OCI-LY7 (cell line): ENCODE measurements at regions not wholly inside any gene's neighbourhood (a gene's known extent, or its start where the extent isn't known, plus 50 kb on each side); places are given as distances from the start of the nearest gene placed in this dataset.

Experiments
- BruUV-seq: library from RNA; stranded (reverse); fragments of 400-500 nt; replicated peaks from 2 replicates; lab custom pipeline; 2021; lab: Mats Ljungman, UMichigan
- CTCF ChIA-PET: fragments of 300-600 bp; sonication (Branson Sonifier 250); formaldehyde crosslinking; loops from one replicate; lab custom pipeline; 2022; ENCODE audit warnings: antibody characterized with exemption; ENCODE audit not compliant: unreplicated experiment; lab: Charles Lee
- POLR2A ChIA-PET: fragments of 300-600 bp; sonication (Branson Sonifier 250); formaldehyde crosslinking; loops from one replicate; lab custom pipeline; 2022; ENCODE audit warnings: antibody characterized with exemption; lab: Charles Lee
- DNase-seq: peaks from one replicate; pipeline ENCODE4 v3.0.0-alpha.2; 2015; ENCODE audit warnings: low spot score
- H2AFZ ChIP-seq: fragments of 200-600 bp; sonication (generic), shearing (Covaris generic); 2 replicates; pipeline ENCODE4 v1.6.1; 2014; ENCODE audit warnings: mild to moderate bottlenecking, antibody characterized with exemption, low read length, moderate library complexity
- H3K27ac ChIP-seq: fragments of 200-600 bp; sonication (generic); 2 replicates; pipeline ENCODE4 v1.5.1; 2014; ENCODE audit warnings: mixed run types, low read depth, mild to moderate bottlenecking, moderate library complexity, low read length, inconsistent platforms; ENCODE audit not compliant: poor library complexity, severe bottlenecking
- H3K36me3 ChIP-seq: fragments of 200-600 bp; sonication (generic); 2 replicates; pipeline ENCODE4 v1.6.1; 2014; ENCODE audit warnings: mild to moderate bottlenecking, antibody characterized with exemption, low read length, moderate library complexity, mixed read lengths; ENCODE audit not compliant: insufficient read depth
- H3K4me1 ChIP-seq: fragments of 200-600 bp; sonication (generic); 2 replicates; pipeline ENCODE4 v1.5.1; 2014; ENCODE audit warnings: mild to moderate bottlenecking, low read length; ENCODE audit not compliant: insufficient read depth, poor library complexity, severe bottlenecking
- H3K4me2 ChIP-seq: fragments of 200-600 bp; sonication (generic); 2 replicates; pipeline ENCODE4 v1.6.1; 2014; ENCODE audit warnings: mild to moderate bottlenecking, low read length
- H3K4me3 ChIP-seq: fragments of 200-600 bp; sonication (generic); 2 replicates; pipeline ENCODE4 v1.5.1; 2014; ENCODE audit warnings: mild to moderate bottlenecking, low read depth, low read length; ENCODE audit not compliant: poor library complexity, severe bottlenecking
- H3K79me2 ChIP-seq: fragments of 200-600 bp; sonication (generic); 2 replicates; pipeline ENCODE4 v1.6.1; 2016; ENCODE audit warnings: low read depth, mild to moderate bottlenecking, low read length, moderate library complexity, mixed read lengths; ENCODE audit not compliant: insufficient read depth
- H3K9me2 ChIP-seq: fragments of 200-600 bp; sonication (generic); 2 replicates; pipeline ENCODE4 v1.6.1; 2016; ENCODE audit warnings: mild to moderate bottlenecking, low read length, mixed read lengths; ENCODE audit not compliant: insufficient read depth
- H3K9me3 ChIP-seq: fragments of 200-600 bp; sonication (generic); 2 replicates; pipeline ENCODE4 v1.6.1; 2014; ENCODE audit warnings: mild to moderate bottlenecking, mixed run types, low read length, mixed read lengths
- H4K20me1 ChIP-seq: fragments of 200-600 bp; sonication (generic); 2 replicates; pipeline ENCODE4 v1.6.1; 2014; ENCODE audit warnings: mild to moderate bottlenecking, antibody characterized with exemption, low read length, moderate library complexity, mixed read lengths; ENCODE audit not compliant: insufficient read depth
- CTCF ChIP-seq: fragments of 200-600 bp; sonication (generic); conservative IDR thresholded peaks from 2 replicates; pipeline ENCODE4 v1.5.1; 2014; ENCODE audit warnings: mild to moderate bottlenecking, antibody characterized with exemption, low read length, moderate library complexity, mixed read lengths
- EZH2phosphoT487 ChIP-seq: fragments of 200-600 bp; sonication (generic); IDR thresholded peaks from 2 replicates; pipeline ENCODE4 v1.6.1; 2018; ENCODE audit warnings: low read depth, borderline replicate concordance, mild to moderate bottlenecking, mixed run types, antibody characterized with exemption, low read length, moderate library complexity, mixed read lengths
- intact Hi-C: fragments of 100-400 bp; cut with micrococcal nuclease; formaldehyde crosslinking; loops from one replicate; pipeline ENCODE4 v1.10.0; 2022; ENCODE audit not compliant: unreplicated experiment

GRCh38 chr22:48609279-48609865 is 1218.3 kb downstream of the BRD1 start:
- CTCF ChIA-PET, result no interaction called here

GRCh38 chr22:48607901-48608662 is 1219.6 kb downstream of the BRD1 start:
- POLR2A ChIA-PET, result no interaction called here
- no peak overlapping the region for H3K4me2 ChIP-seq
- no peaks in the 10 kb centered on the region for H4K20me1 ChIP-seq
- no peaks in the 10 kb centered on the region for H3K79me2 ChIP-seq
- H3K9me3 ChIP-seq, result no peaks in the 10 kb centered on the region
- no peak overlapping the region for H3K4me3 ChIP-seq
- H3K36me3 ChIP-seq, result no peaks in the 10 kb centered on the region
- no peaks in the 10 kb centered on the region for H3K9me2 ChIP-seq
- no TSS peak for BruUV-seq
- H3K27ac ChIP-seq, result no peak overlapping the region
- H2AFZ ChIP-seq, result no peak overlapping the region
- no peak for TF ChIP-seq CTCF
- TF ChIP-seq EZH2phosphoT487, result no peak
- intact Hi-C loops, result no loop called here
- no peak for DNase-seq
- no peaks in the 10 kb centered on the region for H3K4me1 ChIP-seq
- CTCF ChIA-PET, result interaction anchor here (0.7 kb wide), 1 partner anchor 35 kb away, joined by 4 read pairs; no protein-coding TSS in a partner anchor

More at GRCh38 chr22:48609279-48609865, 1218.3 kb downstream of the BRD1 start:
- BruUV-seq, result no TSS peak
- Histone ChIP-seq H3K9me2 (no peaks in the 10 kb centered on the region), H3K36me3 (no peaks in the 10 kb centered on the region), H3K9me3 (no peaks in the 10 kb centered on the region), H3K79me2 (no peaks in the 10 kb centered on the region), H4K20me1 (no peaks in the 10 kb centered on the region), H3K27ac (no peak overlapping the region), H3K4me3 (no peak overlapping the region), H3K4me1 (no peaks in the 10 kb centered on the region), H3K4me2 (no peak overlapping the region), H2AFZ (no peak overlapping the region)
- no peak for DNase-seq
- intact Hi-C loops, result no loop called here
- no peak for TF ChIP-seq CTCF
- no peak for TF ChIP-seq EZH2phosphoT487
- POLR2A ChIA-PET, result no interaction called here

DNA sequence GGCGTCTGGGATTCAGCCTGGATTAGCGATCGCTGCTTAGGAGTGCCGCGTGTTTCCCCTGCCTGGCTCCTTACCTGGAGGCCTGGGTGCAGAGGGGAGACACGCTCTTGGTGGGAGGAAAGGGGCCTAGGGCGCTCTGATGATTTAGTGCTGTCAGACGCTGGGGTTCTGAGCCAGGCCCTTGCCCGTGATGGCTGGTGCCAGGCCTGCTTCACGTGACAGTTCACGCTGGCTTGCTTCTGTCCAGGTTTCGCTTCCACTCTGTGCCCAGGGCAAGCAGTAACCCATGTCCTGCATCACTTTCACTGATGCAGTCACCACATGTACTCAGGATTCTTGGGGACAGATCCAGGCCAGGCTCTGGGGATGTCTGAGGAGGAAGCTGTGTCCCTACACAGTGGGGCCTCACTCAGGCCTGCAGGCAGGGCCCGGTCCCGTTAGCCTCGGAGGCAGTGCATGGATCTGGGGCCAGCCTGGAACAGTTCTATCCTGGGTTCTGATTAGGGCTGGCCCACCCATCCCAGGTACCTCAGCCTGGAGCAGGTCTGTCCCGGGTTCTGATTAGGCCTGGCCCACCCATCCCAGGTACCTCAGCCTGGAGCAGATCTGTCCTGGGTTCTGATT is 1220.9 kb downstream of the BRD1 start:
- no peaks in the 10 kb centered on the region for H3K4me1 ChIP-seq
- intact Hi-C loops, result no loop called here

More for the DNA sequence above, 1220.9 kb downstream of the BRD1 start:
- no peaks in the 10 kb centered on the region for H3K9me3 ChIP-seq
- no peaks in the 10 kb centered on the region for H3K9me2 ChIP-seq
- H3K27ac ChIP-seq, result no peak overlapping the region
- no peaks in the 10 kb centered on the region for H4K20me1 ChIP-seq
- no peaks in the 10 kb centered on the region for H3K36me3 ChIP-seq
- no peak overlapping the region for H2AFZ ChIP-seq
- ChIA-PET CTCF (no interaction called here), POLR2A (no interaction called here)
- DNase-seq, result no peak
- TF ChIP-seq EZH2phosphoT487 (no peak), CTCF (no peak)
- H3K4me2 ChIP-seq, result no peak overlapping the region
- no TSS peak for BruUV-seq
- no peak overlapping the region for H3K4me3 ChIP-seq
- no peaks in the 10 kb centered on the region for H3K79me2 ChIP-seq
